ENCODE measurements at regions not wholly inside any gene's neighbourhood (a gene's known extent, or its start where the extent isn't known, plus 50 kb on each side); places are given as distances from the start of the nearest gene placed in this dataset.

GRCh38 chr9:27655441-27655840 is 82.2 kb upstream of the C9orf72 start:
- DNase-seq (ENCODE audit: low read depth) = no peak
- no peak for TF ChIP-seq CTCF (IDR thresholded peaks at IDR 0.05; ENCODE audit: low read length, missing control alignments)
- H3K4me3 ChIP-seq (replicated peaks; ENCODE audit: low read depth, low read length) = no peak overlapping the region

- no peak for TF ChIP-seq CTCF (IDR thresholded peaks at IDR 0.05; ENCODE audit: low read length, missing control alignments)
- no peak overlapping the region for H3K4me3 ChIP-seq (replicated peaks; ENCODE audit: low read depth, low read length)
- DNase-seq (ENCODE audit: low read depth) = no peak
Measured at GRCh38 chr9:27659001-27659400, 85.7 kb upstream of the C9orf72 start.

GRCh38 chr9:27659571-27659970 is 86.3 kb upstream of the C9orf72 start:
- no peak overlapping the region for H3K4me3 ChIP-seq (replicated peaks; ENCODE audit: low read depth, low read length)
- no peak for DNase-seq (ENCODE audit: low read depth)
- TF ChIP-seq CTCF (IDR thresholded peaks at IDR 0.05; ENCODE audit: low read length, missing control alignments) = no peak

GRCh38 chr9:27660148-27660547 is 86.9 kb upstream of the C9orf72 start:
- TF ChIP-seq CTCF (IDR thresholded peaks at IDR 0.05; ENCODE audit: low read length, missing control alignments) = no peak
- H3K4me3 ChIP-seq (replicated peaks; ENCODE audit: low read depth, low read length) = no peak overlapping the region
- DNase-seq (ENCODE audit: low read depth) = no peak

- no peak overlapping the region for H3K4me3 ChIP-seq (replicated peaks; ENCODE audit: low read depth, low read length)
- DNase-seq (ENCODE audit: low read depth) = no peak
- TF ChIP-seq CTCF (IDR thresholded peaks at IDR 0.05; ENCODE audit: low read length, missing control alignments) = no peak
Measured at GRCh38 chr9:27663526-27663925, 90.2 kb upstream of the C9orf72 start.

GRCh38 chr9:27664121-27664779 is 91.0 kb upstream of the C9orf72 start:
- DNase-seq (ENCODE audit: low read depth) = no peak
- TF ChIP-seq CTCF (IDR thresholded peaks at IDR 0.05; ENCODE audit: low read length, missing control alignments) = no peak
- H3K4me3 ChIP-seq (replicated peaks; ENCODE audit: low read depth, low read length) = no peak overlapping the region

GRCh38 chr9:27665136-27665535 is 91.9 kb upstream of the C9orf72 start:
- DNase-seq (ENCODE audit: low read depth) = no peak
- no peak overlapping the region for H3K4me3 ChIP-seq (replicated peaks; ENCODE audit: low read depth, low read length)
- TF ChIP-seq CTCF (IDR thresholded peaks at IDR 0.05; ENCODE audit: low read length, missing control alignments) = no peak

Data from fibroblast of pulmonary artery (primary cell).